ENCODE measurements at regions not wholly inside any gene's neighbourhood (a gene's known extent, or its start where the extent isn't known, plus 50 kb on each side); places are given as distances from the start of the nearest gene placed in this dataset.

GRCh38 chr2:106323337-106324013 lies 129.4 kb upstream of the UXS1 start:
- no peaks in the 10 kb centered on the region for H3K27me3 Mint-ChIP-seq (ENCODE audit: low read depth)
- peaks cover 6% of the 10 kb centered on the region; the same call in 1 of the 2 replicates for H3K36me3 Mint-ChIP-seq
- CTCF ChIA-PET = no interaction called here
- no peak for DNase-seq (ENCODE audit: low spot score)
- peaks cover 13% of the 10 kb centered on the region for H3K9me3 Mint-ChIP-seq
- H3K4me1 Mint-ChIP-seq = peaks cover 3% of the 10 kb centered on the region; the same call in 1 of the 2 replicates
- POLR2A ChIA-PET = no interaction called here
- no peak overlapping the region for H3K4me3 Mint-ChIP-seq
- TF ChIP-seq ZNF219 (CRISPR knock-in tag; IDR thresholded peaks at IDR 0.05; ENCODE audit: borderline replicate concordance) (no peak), EMX1 (CRISPR knock-in tag; IDR thresholded peaks at IDR 0.05) (no peak), ZMAT4 (CRISPR knock-in tag; IDR thresholded peaks at IDR 0.05) (no peak), FOXK1 (CRISPR knock-in tag; IDR thresholded peaks at IDR 0.05) (no peak), ATF1 (CRISPR knock-in tag; IDR thresholded peaks at IDR 0.05) (no peak), JUN (CRISPR knock-in tag; IDR thresholded peaks at IDR 0.05) (no peak), CBFB (CRISPR knock-in tag; IDR thresholded peaks at IDR 0.05; ENCODE audit: low read depth) (no peak), GRHL2 (CRISPR knock-in tag; IDR thresholded peaks at IDR 0.05; ENCODE audit: insufficient replicate concordance, severe bottlenecking) (no peak), NFYB (CRISPR knock-in tag; conservative IDR thresholded peaks at IDR 0.05; ENCODE audit: low read depth) (no peak), ATF3 (CRISPR knock-in tag; conservative IDR thresholded peaks at IDR 0.05) (no peak), AFF4 (CRISPR knock-in tag; IDR thresholded peaks at IDR 0.05; ENCODE audit: borderline replicate concordance) (no peak), TP53 (CRISPR knock-in tag; IDR thresholded peaks at IDR 0.05) (no peak)
- TF ChIP-seq, protein P1, sequence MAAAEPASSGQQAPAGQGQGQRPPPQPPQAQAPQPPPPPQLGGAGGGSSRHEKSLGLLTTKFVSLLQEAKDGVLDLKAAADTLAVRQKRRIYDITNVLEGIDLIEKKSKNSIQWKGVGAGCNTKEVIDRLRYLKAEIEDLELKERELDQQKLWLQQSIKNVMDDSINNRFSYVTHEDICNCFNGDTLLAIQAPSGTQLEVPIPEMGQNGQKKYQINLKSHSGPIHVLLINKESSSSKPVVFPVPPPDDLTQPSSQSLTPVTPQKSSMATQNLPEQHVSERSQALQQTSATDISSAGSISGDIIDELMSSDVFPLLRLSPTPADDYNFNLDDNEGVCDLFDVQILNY (CRISPR knock-in tag; IDR thresholded peaks at IDR 0.05) = no peak
- TF ChIP-seq, protein P2, sequence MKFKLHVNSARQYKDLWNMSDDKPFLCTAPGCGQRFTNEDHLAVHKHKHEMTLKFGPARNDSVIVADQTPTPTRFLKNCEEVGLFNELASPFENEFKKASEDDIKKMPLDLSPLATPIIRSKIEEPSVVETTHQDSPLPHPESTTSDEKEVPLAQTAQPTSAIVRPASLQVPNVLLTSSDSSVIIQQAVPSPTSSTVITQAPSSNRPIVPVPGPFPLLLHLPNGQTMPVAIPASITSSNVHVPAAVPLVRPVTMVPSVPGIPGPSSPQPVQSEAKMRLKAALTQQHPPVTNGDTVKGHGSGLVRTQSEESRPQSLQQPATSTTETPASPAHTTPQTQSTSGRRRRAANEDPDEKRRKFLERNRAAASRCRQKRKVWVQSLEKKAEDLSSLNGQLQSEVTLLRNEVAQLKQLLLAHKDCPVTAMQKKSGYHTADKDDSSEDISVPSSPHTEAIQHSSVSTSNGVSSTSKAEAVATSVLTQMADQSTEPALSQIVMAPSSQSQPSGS (CRISPR knock-in tag; IDR thresholded peaks at IDR 0.05; ENCODE audit: borderline replicate concordance, low read depth) = no peak
- TF ChIP-seq, protein P3, sequence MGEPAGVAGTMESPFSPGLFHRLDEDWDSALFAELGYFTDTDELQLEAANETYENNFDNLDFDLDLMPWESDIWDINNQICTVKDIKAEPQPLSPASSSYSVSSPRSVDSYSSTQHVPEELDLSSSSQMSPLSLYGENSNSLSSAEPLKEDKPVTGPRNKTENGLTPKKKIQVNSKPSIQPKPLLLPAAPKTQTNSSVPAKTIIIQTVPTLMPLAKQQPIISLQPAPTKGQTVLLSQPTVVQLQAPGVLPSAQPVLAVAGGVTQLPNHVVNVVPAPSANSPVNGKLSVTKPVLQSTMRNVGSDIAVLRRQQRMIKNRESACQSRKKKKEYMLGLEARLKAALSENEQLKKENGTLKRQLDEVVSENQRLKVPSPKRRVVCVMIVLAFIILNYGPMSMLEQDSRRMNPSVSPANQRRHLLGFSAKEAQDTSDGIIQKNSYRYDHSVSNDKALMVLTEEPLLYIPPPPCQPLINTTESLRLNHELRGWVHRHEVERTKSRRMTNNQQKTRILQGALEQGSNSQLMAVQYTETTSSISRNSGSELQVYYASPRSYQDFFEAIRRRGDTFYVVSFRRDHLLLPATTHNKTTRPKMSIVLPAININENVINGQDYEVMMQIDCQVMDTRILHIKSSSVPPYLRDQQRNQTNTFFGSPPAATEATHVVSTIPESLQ (CRISPR knock-in tag; IDR thresholded peaks at IDR 0.05) = no peak
- TF ChIP-seq, protein P4, sequence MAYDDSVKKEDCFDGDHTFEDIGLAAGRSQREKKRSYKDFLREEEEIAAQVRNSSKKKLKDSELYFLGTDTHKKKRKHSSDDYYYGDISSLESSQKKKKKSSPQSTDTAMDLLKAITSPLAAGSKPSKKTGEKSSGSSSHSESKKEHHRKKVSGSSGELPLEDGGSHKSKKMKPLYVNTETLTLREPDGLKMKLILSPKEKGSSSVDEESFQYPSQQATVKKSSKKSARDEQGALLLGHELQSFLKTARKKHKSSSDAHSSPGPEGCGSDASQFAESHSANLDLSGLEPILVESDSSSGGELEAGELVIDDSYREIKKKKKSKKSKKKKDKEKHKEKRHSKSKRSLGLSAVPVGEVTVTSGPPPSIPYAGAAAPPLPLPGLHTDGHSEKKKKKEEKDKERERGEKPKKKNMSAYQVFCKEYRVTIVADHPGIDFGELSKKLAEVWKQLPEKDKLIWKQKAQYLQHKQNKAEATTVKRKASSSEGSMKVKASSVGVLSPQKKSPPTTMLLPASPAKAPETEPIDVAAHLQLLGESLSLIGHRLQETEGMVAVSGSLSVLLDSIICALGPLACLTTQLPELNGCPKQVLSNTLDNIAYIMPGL (CRISPR knock-in tag; IDR thresholded peaks at IDR 0.05) = no peak
- TF ChIP-seq, protein P5, sequence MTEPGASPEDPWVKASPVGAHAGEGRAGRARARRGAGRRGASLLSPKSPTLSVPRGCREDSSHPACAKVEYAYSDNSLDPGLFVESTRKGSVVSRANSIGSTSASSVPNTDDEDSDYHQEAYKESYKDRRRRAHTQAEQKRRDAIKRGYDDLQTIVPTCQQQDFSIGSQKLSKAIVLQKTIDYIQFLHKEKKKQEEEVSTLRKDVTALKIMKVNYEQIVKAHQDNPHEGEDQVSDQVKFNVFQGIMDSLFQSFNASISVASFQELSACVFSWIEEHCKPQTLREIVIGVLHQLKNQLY (CRISPR knock-in tag; IDR thresholded peaks at IDR 0.05) = no peak
- TF ChIP-seq, protein P6, sequence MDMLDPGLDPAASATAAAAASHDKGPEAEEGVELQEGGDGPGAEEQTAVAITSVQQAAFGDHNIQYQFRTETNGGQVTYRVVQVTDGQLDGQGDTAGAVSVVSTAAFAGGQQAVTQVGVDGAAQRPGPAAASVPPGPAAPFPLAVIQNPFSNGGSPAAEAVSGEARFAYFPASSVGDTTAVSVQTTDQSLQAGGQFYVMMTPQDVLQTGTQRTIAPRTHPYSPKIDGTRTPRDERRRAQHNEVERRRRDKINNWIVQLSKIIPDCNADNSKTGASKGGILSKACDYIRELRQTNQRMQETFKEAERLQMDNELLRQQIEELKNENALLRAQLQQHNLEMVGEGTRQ (CRISPR knock-in tag; IDR thresholded peaks at IDR 0.05) = no peak
- TF ChIP-seq, protein P7, sequence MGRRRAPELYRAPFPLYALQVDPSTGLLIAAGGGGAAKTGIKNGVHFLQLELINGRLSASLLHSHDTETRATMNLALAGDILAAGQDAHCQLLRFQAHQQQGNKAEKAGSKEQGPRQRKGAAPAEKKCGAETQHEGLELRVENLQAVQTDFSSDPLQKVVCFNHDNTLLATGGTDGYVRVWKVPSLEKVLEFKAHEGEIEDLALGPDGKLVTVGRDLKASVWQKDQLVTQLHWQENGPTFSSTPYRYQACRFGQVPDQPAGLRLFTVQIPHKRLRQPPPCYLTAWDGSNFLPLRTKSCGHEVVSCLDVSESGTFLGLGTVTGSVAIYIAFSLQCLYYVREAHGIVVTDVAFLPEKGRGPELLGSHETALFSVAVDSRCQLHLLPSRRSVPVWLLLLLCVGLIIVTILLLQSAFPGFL (CRISPR knock-in tag; IDR thresholded peaks at IDR 0.05; ENCODE audit: borderline replicate concordance) = no peak
- no peak for ATAC-seq
- H3K27ac Mint-ChIP-seq = no peak overlapping the region
